ENCODE measurements at regions not wholly inside any gene's neighbourhood (a gene's known extent, or its start where the extent isn't known, plus 50 kb on each side); places are given as distances from the start of the nearest gene placed in this dataset.

GRCh38 chr18:2304378-2305175, 266.7 kb downstream of the METTL4 start:
- Mint-ChIP-seq H3K9me3 (no peaks in the 10 kb centered on the region), H3K4me1 (no peaks in the 10 kb centered on the region), H3K27me3 (peaks cover 5 to 6% of the 10 kb centered on the region in 2 donors), H3K4me3 (no peak overlapping the region), H3K27ac (no peak overlapping the region), H3K36me3 (no peaks in the 10 kb centered on the region)
- Histone ChIP-seq H3K36me3 (ENCODE audit: insufficient read depth, low read length) (no peaks in the 10 kb centered on the region), H3K9me3 (ENCODE audit: control insufficient read depth in 1 of 2, low read length in 2 of 2) (no peaks in the 10 kb centered on the region), H3K4me3 (ENCODE audit: low read length in 2 of 2) (no peak overlapping the region), H3K27ac (ENCODE audit: low read depth, low read length) (no peak overlapping the region), H3K27me3 (ENCODE audit: insufficient read depth, low read length) (no peaks in the 10 kb centered on the region), H3K4me1 (ENCODE audit: insufficient read depth, low read length) (no peaks in the 10 kb centered on the region)
- POLR2A ChIA-PET (ENCODE audit: partially characterized antibody) = no interaction called here
- DNase-seq = no peak
- CTCF ChIA-PET (ENCODE audit: partially characterized antibody) = no interaction called here
- intact Hi-C loops (cut with micrococcal nuclease) = no loop called here

- Mint-ChIP-seq H3K27me3 (peaks cover 8 to 9% of the 10 kb centered on the region in 2 donors), H3K4me1 (no peaks in the 10 kb centered on the region), H3K4me3 (no peak overlapping the region), H3K9me3 (no peaks in the 10 kb centered on the region), H3K36me3 (no peaks in the 10 kb centered on the region), H3K27ac (no peak overlapping the region)
- DNase-seq = no peak
- POLR2A ChIA-PET (ENCODE audit: partially characterized antibody) = no interaction called here
- H3K4me3 ChIP-seq (ENCODE audit: low read length in 2 of 2) = no peak overlapping the region
- H3K36me3 ChIP-seq (ENCODE audit: insufficient read depth, low read length) = no peaks in the 10 kb centered on the region
- H3K9me3 ChIP-seq (ENCODE audit: control insufficient read depth in 1 of 2, low read length in 2 of 2) = no peaks in the 10 kb centered on the region
- no peak overlapping the region for H3K27ac ChIP-seq (ENCODE audit: low read depth, low read length)
- intact Hi-C loops (cut with micrococcal nuclease) = no loop called here
- H3K4me1 ChIP-seq (ENCODE audit: insufficient read depth, low read length) = no peaks in the 10 kb centered on the region
- no peaks in the 10 kb centered on the region for H3K27me3 ChIP-seq (ENCODE audit: insufficient read depth, low read length)
- CTCF ChIA-PET (ENCODE audit: partially characterized antibody) = no interaction called here
These were observed 264.7 kb downstream of the METTL4 start for GRCh38 chr18:2306606-2307005.

GRCh38 chr18:2310886-2311285, 260.4 kb downstream of the METTL4 start:
- Histone ChIP-seq H3K27me3 (ENCODE audit: insufficient read depth, low read length) (no peaks in the 10 kb centered on the region), H3K4me3 (ENCODE audit: low read length in 2 of 2) (no peak overlapping the region), H3K4me1 (ENCODE audit: insufficient read depth, low read length) (no peaks in the 10 kb centered on the region), H3K27ac (ENCODE audit: low read depth, low read length) (no peak overlapping the region), H3K36me3 (ENCODE audit: insufficient read depth, low read length) (no peaks in the 10 kb centered on the region), H3K9me3 (ENCODE audit: control insufficient read depth in 1 of 2, low read length in 2 of 2) (no peaks in the 10 kb centered on the region)
- no peak for DNase-seq
- intact Hi-C loops (cut with micrococcal nuclease) = no loop called here
- Mint-ChIP-seq H3K27me3 (peaks cover 12 to 13% of the 10 kb centered on the region in 2 donors), H3K9me3 (no peaks in the 10 kb centered on the region), H3K36me3 (no peaks in the 10 kb centered on the region), H3K27ac (no peak overlapping the region), H3K4me1 (no peaks in the 10 kb centered on the region), H3K4me3 (no peak overlapping the region)
- CTCF ChIA-PET (ENCODE audit: partially characterized antibody) = no interaction called here
- POLR2A ChIA-PET (ENCODE audit: partially characterized antibody) = no interaction called here

GRCh38 chr18:2312440-2312839, 258.9 kb downstream of the METTL4 start:
- CTCF ChIA-PET (ENCODE audit: partially characterized antibody) = no interaction called here
- intact Hi-C loops (cut with micrococcal nuclease) = no loop called here

GRCh38 chr18:2313332-2313731, 258.0 kb downstream of the METTL4 start:
- Histone ChIP-seq H3K36me3 (ENCODE audit: insufficient read depth, low read length) (no peaks in the 10 kb centered on the region), H3K4me1 (ENCODE audit: insufficient read depth, low read length) (no peaks in the 10 kb centered on the region), H3K9me3 (ENCODE audit: control insufficient read depth in 1 of 2, low read length in 2 of 2) (no peaks in the 10 kb centered on the region), H3K4me3 (ENCODE audit: low read length in 2 of 2) (no peak overlapping the region), H3K27me3 (ENCODE audit: insufficient read depth, low read length) (no peaks in the 10 kb centered on the region), H3K27ac (ENCODE audit: low read depth, low read length) (no peak overlapping the region)
- DNase-seq = no peak
- intact Hi-C loops (cut with micrococcal nuclease) = no loop called here
- H3K9me3 Mint-ChIP-seq = peaks cover 0 to 2% (median 0%) of the 10 kb centered on the region in 8 donors
- ChIA-PET CTCF (ENCODE audit: partially characterized antibody) (no interaction called here), POLR2A (ENCODE audit: partially characterized antibody) (no interaction called here)
- no peaks in the 10 kb centered on the region for H3K36me3 Mint-ChIP-seq
- H3K27me3 Mint-ChIP-seq = peaks cover 14 to 16% of the 10 kb centered on the region in 2 donors
- no peak overlapping the region for H3K4me3 Mint-ChIP-seq
- H3K4me1 Mint-ChIP-seq = no peaks in the 10 kb centered on the region
- H3K27ac Mint-ChIP-seq = no peak overlapping the region

More at GRCh38 chr18:2312440-2312839, 258.9 kb downstream of the METTL4 start:
- POLR2A ChIA-PET (ENCODE audit: partially characterized antibody) = no interaction called here
- Histone ChIP-seq H3K36me3 (ENCODE audit: insufficient read depth, low read length) (no peaks in the 10 kb centered on the region), H3K9me3 (ENCODE audit: control insufficient read depth in 1 of 2, low read length in 2 of 2) (no peaks in the 10 kb centered on the region), H3K27me3 (ENCODE audit: insufficient read depth, low read length) (no peaks in the 10 kb centered on the region), H3K4me3 (ENCODE audit: low read length in 2 of 2) (no peak overlapping the region), H3K27ac (ENCODE audit: low read depth, low read length) (no peak overlapping the region), H3K4me1 (ENCODE audit: insufficient read depth, low read length) (no peaks in the 10 kb centered on the region)
- Mint-ChIP-seq H3K36me3 (no peaks in the 10 kb centered on the region), H3K27ac (no peak overlapping the region), H3K4me1 (no peaks in the 10 kb centered on the region), H3K27me3 (peaks cover 15 to 17% of the 10 kb centered on the region in 2 donors), H3K9me3 (peaks cover 0 to 2% (median 0%) of the 10 kb centered on the region in 8 donors), H3K4me3 (no peak overlapping the region)
- DNase-seq = no peak

- Mint-ChIP-seq H3K36me3 (peaks cover 0 to 4% of the 10 kb centered on the region in 2 donors), H3K4me1 (no peaks in the 10 kb centered on the region), H3K4me3 (no peak overlapping the region), H3K27ac (no peak overlapping the region), H3K9me3 (peaks cover 0 to 9% (median 4%) of the 10 kb centered on the region in 8 donors), H3K27me3 (peaks cover 24 to 25% of the 10 kb centered on the region in 2 donors)
- Histone ChIP-seq H3K4me3 (ENCODE audit: low read length in 2 of 2) (no peak overlapping the region), H3K27me3 (ENCODE audit: insufficient read depth, low read length) (no peaks in the 10 kb centered on the region), H3K4me1 (ENCODE audit: insufficient read depth, low read length) (no peaks in the 10 kb centered on the region), H3K27ac (ENCODE audit: low read depth, low read length) (no peak overlapping the region), H3K9me3 (ENCODE audit: control insufficient read depth in 1 of 2, low read length in 2 of 2) (no peaks in the 10 kb centered on the region), H3K36me3 (ENCODE audit: insufficient read depth, low read length) (no peaks in the 10 kb centered on the region)
- ChIA-PET CTCF (ENCODE audit: partially characterized antibody) (no interaction called here), POLR2A (ENCODE audit: partially characterized antibody) (no interaction called here)
- intact Hi-C loops (cut with micrococcal nuclease) = no loop called here
- DNase-seq = no peak
These were observed 255.1 kb downstream of the METTL4 start for GRCh38 chr18:2316082-2316750.

- H3K36me3 ChIP-seq (ENCODE audit: insufficient read depth, low read length) = no peaks in the 10 kb centered on the region
- Mint-ChIP-seq H3K4me1 (no peaks in the 10 kb centered on the region), H3K36me3 (peaks cover 0 to 4% of the 10 kb centered on the region in 2 donors), H3K4me3 (no peak overlapping the region), H3K27ac (no peak overlapping the region), H3K9me3 (peaks cover 0 to 9% (median 4%) of the 10 kb centered on the region in 8 donors), H3K27me3 (peaks cover 27 to 29% of the 10 kb centered on the region in 2 donors)
- no peak overlapping the region for H3K4me3 ChIP-seq (ENCODE audit: low read length in 2 of 2)
- DNase-seq = no peak
- H3K27me3 ChIP-seq (ENCODE audit: insufficient read depth, low read length) = no peaks in the 10 kb centered on the region
- no peaks in the 10 kb centered on the region for H3K4me1 ChIP-seq (ENCODE audit: insufficient read depth, low read length)
- CTCF ChIA-PET (ENCODE audit: partially characterized antibody) = no interaction called here
- intact Hi-C loops (cut with micrococcal nuclease) = no loop called here
- H3K27ac ChIP-seq (ENCODE audit: low read depth, low read length) = no peak overlapping the region
- H3K9me3 ChIP-seq (ENCODE audit: control insufficient read depth in 1 of 2, low read length in 2 of 2) = no peaks in the 10 kb centered on the region
- POLR2A ChIA-PET (ENCODE audit: partially characterized antibody) = no interaction called here
These were observed 254.3 kb downstream of the METTL4 start for GRCh38 chr18:2316751-2317696.
